SHP77 (cell line): ENCODE measurements at regions not wholly inside any gene's neighbourhood (a gene's known extent, or its start where the extent isn't known, plus 50 kb on each side); places are given as distances from the start of the nearest gene placed in this dataset.

Experiments used
- DNase-seq, 2 experiments: peaks; one replicate each; lab custom pipeline; 2025; lab: John Stamatoyannopoulos, UW

GRCh38 chr2:104447831-104448434 is 406.0 kb upstream of the POU3F3 start:
- no peak for DNase-seq

- no peak for DNase-seq
Measured at GRCh38 chr2:104448661-104449440, 405.1 kb upstream of the POU3F3 start.

- no peak for DNase-seq
Measured at GRCh38 chr2:104452558-104452957, 401.4 kb upstream of the POU3F3 start.

DNA sequence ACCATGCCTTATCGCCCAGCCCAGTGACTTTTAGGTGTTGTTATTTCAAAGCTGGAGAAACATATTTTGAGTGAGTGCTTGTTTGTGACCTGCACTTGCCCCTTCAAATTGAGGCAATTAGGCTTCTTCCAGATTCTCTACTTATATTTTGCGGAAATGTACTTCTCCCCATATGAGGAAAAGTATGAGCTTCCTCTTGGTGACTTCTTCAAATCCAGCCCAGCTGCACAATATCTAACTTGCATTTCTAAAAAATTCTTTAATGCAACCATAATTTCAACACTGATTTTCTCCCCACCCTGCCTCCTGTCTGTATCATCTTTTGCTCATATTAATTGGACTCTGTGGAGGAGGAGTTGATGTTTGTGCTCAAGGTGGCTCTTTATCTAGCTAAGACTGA is 391.2 kb upstream of the POU3F3 start:
- DNase-seq = no peak

- no peak for DNase-seq
Measured at GRCh38 chr2:104465981-104466380, 387.9 kb upstream of the POU3F3 start.

DNA sequence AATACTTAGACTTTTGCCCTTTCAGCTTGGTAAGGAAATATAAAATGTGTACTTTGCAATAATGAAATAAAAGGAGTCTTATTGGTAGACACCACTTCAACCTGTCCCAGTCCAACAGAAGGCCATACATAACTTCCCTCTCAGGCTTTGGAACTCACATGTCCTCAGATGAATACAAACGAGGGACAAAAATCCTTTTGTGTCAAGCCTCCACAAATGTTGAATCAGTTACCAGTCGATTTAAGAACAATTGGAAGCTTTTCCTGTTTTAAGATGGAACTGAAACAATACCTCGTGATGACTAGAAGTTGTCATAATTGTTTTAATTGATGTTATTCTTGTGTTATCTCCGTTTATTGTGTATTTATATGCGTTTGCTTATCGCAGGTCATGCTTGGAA is 385.1 kb upstream of the POU3F3 start:
- no peak for DNase-seq

- no peak for DNase-seq
Measured at GRCh38 chr2:104472076-104472475, 381.8 kb upstream of the POU3F3 start.

- DNase-seq = no peak
Measured at GRCh38 chr2:104473546-104473945, 380.4 kb upstream of the POU3F3 start.

DNA sequence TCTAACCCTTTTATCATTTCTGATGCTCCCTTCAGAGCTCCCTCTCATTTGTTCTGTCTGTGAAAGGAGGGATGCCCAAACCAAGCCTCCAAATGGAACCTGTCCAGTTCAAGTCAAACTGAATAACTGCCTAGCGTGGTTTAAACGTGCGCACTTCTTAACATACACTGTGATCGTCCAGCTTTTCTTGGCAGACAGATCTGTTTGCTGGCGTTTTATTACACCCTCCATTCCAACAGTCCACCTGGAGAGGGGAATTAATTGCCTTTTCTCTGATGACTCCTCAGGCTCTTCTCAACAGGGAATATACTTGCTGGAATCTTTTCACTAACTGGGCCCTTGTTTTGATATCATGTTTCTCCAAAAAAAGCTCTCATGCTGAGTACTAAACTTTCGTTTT is 379.2 kb upstream of the POU3F3 start:
- no peak for DNase-seq

- DNase-seq = no peak
Measured at GRCh38 chr2:104476075-104476474, 377.8 kb upstream of the POU3F3 start.

GRCh38 chr2:104476563-104476988 is 377.3 kb upstream of the POU3F3 start:
- no peak for DNase-seq

- DNase-seq = no peak
Measured at GRCh38 chr2:104481341-104481740, 372.6 kb upstream of the POU3F3 start.

DNA sequence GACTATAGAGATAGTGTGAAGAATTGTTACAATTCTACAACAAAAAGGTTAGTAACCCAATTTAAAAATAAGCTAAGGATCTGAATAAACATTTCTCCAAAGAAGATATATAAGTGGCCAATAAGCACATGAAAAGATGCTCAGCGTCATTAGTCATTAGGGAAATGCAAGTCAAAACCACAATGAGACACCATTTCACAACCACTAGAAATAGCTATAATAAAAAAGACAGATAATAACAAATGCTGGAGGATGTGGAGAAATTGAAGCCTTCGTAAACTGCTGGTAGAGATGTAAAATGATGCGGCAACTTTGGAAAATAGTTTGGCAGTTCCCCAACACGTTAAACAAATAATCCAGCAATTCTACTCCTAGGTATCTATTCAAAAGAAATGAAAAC is 366.5 kb upstream of the POU3F3 start:
- no peak for DNase-seq

GRCh38 chr2:104493698-104494097 is 360.2 kb upstream of the POU3F3 start:
- DNase-seq = no peak

DNA sequence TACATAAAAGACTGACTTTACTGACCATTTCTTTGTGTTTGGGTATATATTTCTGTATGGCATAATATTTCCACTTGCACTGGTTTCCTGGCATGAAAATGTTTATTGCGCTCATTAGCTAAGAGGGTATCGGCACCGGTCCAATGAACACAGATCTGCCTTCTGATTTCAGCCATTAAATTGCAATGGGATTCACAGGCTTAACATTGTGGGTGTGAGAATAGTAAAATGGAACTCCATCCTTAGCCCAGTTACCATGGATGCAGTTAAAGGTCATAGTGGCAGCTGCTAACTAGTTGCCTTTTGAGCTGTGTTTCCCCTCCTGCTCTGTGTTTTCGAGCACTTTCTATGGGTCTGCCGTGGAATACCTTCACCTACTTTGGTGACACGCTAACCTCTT is 352.6 kb upstream of the POU3F3 start:
- no peak for DNase-seq

- no peak for DNase-seq
Measured at GRCh38 chr2:104501929-104502328, 352.0 kb upstream of the POU3F3 start.

- DNase-seq = no peak
Measured at GRCh38 chr2:104502901-104503300, 351.0 kb upstream of the POU3F3 start.

DNA sequence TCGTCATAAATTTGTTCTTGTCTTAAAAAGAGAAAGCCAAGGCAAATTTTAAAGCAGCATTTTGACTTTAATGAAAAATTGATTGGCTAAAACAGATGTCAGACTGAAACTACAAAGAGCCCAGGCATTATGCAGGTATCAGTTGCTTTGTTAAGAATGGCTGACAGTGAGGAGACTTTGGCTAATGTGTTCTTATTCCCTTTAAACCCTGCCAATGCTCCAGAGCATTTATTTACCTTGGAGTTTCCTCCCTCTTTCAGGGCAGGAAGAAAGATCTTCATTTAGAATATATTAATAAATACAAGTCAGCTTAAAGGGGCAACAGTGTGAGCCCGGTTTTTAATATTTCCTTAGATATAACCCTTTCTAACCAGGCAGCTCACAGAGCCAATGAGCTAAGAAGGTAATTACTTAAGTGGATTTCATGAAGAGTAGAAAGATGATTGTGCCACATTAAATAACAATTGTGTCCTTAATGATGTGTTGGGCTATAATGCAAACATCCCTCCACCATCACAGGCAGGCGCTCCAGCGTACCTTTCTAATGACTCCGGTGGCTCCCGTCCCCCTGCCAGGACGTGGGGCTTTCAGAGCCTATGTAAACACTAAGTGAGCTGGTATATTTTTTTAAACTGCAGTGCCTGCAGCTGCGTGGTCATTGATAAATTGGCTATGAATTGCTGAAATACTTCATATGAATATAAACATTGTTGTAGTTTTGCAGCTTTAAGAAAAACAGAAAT is 349.4 kb upstream of the POU3F3 start:
- no peak for DNase-seq

DNA sequence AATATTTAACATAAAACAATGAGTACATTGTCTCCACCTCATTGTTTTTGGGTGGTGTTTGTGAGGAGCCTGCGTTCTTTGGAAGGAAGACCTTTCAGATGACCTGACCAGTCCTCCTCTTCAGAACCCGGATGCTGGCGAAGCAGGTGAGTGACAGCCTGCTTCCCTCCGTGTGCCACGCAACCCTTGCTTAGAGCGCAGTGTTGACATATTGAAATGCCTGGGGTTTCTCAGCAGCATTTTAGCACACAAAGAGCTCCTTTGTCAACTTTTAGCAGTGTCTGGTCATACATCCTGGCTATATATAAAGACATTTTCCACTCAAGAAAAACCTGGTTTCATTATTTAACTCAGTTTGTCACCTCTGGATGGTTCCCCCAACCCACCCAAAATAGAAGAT is 335.7 kb upstream of the POU3F3 start:
- DNase-seq = no peak

GRCh38 chr2:104521247-104521646 is 332.7 kb upstream of the POU3F3 start:
- DNase-seq = no peak

- no peak for DNase-seq
Measured at GRCh38 chr2:104523921-104524320, 330.0 kb upstream of the POU3F3 start.

DNA sequence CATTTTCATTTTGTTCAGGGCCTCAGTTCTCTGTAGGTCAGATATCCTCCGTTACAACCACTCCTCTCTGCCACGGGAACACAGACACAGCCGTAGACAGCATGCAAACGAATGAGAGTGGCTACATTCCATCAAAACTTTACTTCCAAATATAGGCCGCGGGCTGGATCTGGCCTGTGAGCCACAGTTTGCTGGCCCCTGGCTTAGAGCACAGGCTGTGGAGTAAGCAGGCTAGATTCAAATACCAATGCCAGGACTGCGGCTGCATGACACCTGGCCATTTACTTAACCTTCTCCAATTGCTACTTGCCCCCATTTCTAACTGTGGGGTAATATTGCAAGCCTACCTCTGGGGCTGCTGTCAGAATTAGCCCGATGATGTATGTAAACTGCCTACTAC is 325.8 kb upstream of the POU3F3 start:
- no peak for DNase-seq

DNA sequence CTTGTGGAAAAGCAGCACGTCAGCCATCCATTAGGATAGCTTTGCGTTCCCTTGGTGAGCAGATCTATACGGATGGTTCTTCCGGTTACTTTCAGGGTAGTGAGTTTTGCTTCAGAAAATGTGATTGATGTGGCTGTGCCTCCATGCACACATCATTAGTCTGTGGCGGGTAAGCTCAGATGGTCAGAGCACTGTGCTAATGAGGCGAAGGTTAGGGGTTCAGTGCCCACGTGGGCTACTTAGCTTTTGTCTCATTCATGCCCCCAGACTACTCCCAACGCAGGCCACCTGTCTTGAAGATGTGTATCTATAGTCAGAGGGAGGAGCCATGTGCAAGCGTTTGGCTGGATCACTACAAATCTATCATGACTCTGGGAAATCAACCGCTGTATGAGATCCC is 322.8 kb upstream of the POU3F3 start:
- no peak for DNase-seq
